ENCODE measurements at regions not wholly inside any gene's neighbourhood (a gene's known extent, or its start where the extent isn't known, plus 50 kb on each side); places are given as distances from the start of the nearest gene placed in this dataset. TPM values are rescaled to one million over a fixed set of nuclear protein-coding genes. Genes with fewer than 3 reads are reported as not detected.

DNA sequence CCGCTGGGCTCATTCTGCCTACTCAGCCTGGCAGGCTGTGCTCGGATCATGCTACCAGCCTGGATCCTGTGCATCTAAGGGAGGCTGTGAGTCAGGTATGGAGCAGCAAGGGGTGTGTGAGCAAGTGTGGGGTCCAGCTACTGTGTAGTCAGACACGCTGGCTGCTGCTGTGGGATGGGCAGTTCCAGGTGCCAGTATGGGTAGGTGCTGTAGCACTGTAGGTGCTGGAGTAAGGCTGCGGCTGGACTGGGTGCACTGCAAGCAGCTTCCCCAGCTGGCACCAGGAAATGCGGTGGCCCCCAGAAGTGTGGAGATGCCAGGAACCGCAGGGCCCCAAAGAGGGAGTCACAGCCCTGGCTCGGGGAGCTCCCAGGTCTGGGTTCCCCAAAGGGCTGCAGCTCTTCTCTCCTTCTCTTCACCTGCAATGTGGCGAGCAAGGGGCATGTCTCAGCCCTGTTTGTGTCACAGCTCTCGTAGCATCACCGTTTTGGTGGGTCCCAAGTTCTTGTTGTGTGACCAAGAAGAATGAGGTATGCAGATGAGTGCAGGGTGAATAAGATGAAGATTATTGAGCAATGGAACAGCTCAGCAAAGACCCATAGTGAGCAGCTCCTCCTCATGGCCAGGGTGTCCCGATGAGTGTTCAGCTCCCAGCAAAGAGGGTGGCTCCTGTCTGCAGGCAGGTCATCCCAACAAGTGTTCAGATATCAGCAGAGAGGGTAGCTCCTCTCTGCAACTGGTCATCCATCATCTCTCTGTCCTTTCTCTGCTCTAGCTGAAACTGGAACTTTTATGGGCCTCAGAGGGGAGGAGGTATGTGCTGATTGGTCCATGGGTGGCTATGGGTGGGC, 462.9 kb downstream of the TBC1D22A start:
- TF ChIP-seq, protein P1, sequence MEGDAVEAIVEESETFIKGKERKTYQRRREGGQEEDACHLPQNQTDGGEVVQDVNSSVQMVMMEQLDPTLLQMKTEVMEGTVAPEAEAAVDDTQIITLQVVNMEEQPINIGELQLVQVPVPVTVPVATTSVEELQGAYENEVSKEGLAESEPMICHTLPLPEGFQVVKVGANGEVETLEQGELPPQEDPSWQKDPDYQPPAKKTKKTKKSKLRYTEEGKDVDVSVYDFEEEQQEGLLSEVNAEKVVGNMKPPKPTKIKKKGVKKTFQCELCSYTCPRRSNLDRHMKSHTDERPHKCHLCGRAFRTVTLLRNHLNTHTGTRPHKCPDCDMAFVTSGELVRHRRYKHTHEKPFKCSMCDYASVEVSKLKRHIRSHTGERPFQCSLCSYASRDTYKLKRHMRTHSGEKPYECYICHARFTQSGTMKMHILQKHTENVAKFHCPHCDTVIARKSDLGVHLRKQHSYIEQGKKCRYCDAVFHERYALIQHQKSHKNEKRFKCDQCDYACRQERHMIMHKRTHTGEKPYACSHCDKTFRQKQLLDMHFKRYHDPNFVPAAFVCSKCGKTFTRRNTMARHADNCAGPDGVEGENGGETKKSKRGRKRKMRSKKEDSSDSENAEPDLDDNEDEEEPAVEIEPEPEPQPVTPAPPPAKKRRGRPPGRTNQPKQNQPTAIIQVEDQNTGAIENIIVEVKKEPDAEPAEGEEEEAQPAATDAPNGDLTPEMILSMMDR (IDR thresholded peaks at IDR 0.05) = no peak
- TF ChIP-seq EP300 (IDR thresholded peaks at IDR 0.05) (no peak), POLR2A (IDR thresholded peaks at IDR 0.05) (no peak)
- intact Hi-C loops (cut with DNase I) = no loop called here
- Histone ChIP-seq H3K4me3 (no peak overlapping the region), H3K9me3 (no peaks in the 10 kb centered on the region), H3K27ac (no peak overlapping the region), H3K36me3 (no peaks in the 10 kb centered on the region), H3K27me3 (no peaks in the 10 kb centered on the region), H3K4me1 (ENCODE audit: insufficient read depth) (no peaks in the 10 kb centered on the region)
- DNase-seq = no peak
- 96 to 97% (median 96%) methylated on average over 11 of the region's 11 CpGs for whole genome bisulfite sequencing, 3 donors

Small RNA genes in the stretch of these regions (microRNA-seq; reads per million reads assigned to microRNA genes)
- gene MIR3201 (0 reads per million in 3 donors), gene MIR3667 (0 to 0.47 (median 0) reads per million in 3 donors), gene MIR4535 (0 reads per million in 3 donors)

Small RNA genes in the stretch of these regions (small RNA-seq; reads per million reads assigned to genes)
- gene MIR3201 (not detected), gene MIR3667 (not detected), gene MIR4535 (not detected)
